ENCODE measurements at regions not wholly inside any gene's neighbourhood (a gene's known extent, or its start where the extent isn't known, plus 50 kb on each side); places are given as distances from the start of the nearest gene placed in this dataset.

GRCh38 chrX:9087271-9088040 lies 53.5 kb upstream of the FAM9B start:
- FAIRE-seq = no peak
- DNase-seq (ENCODE audit: low spot score) = no peak

- no peak for FAIRE-seq
These were observed 55.0 kb upstream of the FAM9B start for GRCh38 chrX:9088896-9089295.

GRCh38 chrX:9090766-9091165 lies 56.8 kb upstream of the FAM9B start:
- FAIRE-seq (no peak), DNase-seq (ENCODE audit: low spot score) (no peak)

More at GRCh38 chrX:9088896-9089295, 55.0 kb upstream of the FAM9B start:
- no peak for DNase-seq (ENCODE audit: low spot score)

DNA sequence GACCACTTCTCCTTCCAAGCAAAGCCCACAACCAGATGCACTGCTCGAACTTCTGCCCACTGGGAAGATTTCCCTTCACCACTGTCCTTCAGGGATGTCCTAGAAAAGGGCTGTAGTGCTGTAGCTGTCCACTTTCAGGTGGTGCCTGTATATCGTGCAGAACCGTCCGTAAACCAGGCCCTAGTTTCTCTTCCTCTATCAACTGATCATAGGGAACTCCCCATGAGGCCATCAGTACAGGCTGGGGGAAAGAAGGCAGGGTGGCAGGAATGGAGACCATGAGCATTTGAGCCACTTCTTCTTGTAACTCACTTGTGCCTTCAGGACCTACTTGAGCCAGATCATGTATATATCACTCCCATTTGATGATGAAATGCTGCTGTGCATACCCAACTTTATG lies 57.3 kb upstream of the FAM9B start:
- FAIRE-seq (no peak), DNase-seq (ENCODE audit: low spot score) (no peak)

DNA sequence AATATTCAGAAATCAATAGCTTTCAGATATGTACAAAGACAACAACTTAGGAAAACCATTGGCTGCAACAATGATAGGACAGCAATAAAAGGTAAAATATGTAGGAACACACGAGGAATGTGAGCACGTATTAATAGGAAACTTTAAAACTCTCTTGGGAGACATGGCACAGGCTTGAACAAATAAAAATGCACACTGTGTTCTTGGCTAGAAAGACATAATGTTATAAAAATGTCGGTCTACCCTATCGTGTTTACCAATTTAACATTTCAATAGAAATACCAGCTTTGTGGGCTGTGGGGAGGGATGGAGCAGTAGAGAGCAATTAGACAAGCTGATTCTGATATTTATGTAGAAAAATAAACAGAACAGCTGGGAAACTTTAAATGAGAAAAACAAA lies 69.0 kb upstream of the FAM9B start:
- no peak for DNase-seq (ENCODE audit: low spot score)
- no peak for FAIRE-seq

GRCh38 chrX:9108054-9108453 lies 74.1 kb upstream of the FAM9B start:
- FAIRE-seq = no peak
- no peak for DNase-seq (ENCODE audit: low spot score)

DNA sequence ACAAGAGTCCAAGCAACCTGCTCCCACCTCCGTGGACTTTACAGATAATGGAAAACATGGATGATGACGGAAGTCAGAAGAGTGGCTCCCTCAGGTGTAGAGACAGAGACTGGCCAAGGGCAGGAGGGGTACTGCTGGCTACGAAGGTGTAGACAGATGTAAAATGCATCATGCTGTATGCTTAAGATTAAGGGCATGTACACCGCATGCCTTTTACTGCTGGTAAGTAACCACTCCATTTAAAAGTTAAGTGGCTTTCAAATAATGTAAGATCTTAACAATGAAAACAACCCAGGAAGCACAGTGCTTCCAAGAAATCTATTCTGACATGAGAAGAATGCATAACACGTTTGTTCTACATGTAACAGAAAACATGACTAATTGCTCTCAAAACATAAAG lies 76.9 kb upstream of the FAM9B start:
- FAIRE-seq (no peak), DNase-seq (ENCODE audit: low spot score) (no peak)

DNA sequence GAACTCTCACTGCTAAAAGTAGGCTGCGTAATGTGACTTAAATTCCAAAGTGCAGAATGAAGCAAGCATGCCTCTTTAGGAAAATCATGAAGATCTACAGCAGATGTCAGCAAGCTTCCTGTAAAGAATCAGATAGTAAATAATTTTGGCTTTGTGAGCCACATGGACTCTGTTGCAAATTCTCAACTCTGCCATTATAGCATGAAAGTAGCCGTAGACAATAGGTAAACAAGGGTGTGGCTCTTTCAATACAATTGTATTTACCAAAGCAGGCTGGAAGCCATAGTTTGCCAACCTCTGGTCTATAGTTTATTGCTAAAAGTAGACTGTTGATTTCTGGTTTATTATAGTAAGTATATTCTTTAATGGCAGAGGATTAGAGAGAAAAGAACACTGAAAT lies 80.3 kb upstream of the FAM9B start:
- DNase-seq (ENCODE audit: low spot score) (no peak), FAIRE-seq (no peak)

DNA sequence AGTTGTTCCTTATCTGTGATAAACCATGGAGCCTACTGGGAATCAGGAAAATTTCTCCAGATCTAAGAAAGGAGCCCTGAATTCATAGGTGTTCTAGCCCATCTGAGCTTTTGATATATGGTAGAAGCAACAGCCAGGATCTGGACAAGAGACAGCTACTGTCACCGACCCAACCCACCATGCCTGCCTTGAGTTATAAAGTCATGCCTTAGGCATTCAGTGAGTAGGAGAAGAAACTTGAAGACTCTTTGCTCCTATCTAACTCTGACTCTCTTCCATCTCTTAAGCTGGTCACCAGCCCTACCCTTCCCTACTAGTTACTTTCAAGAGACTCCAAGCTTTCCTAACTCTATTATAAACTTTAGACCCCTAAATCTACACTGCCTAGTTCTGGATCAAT lies 83.9 kb upstream of the FAM9B start:
- no peak for FAIRE-seq
- no peak for DNase-seq (ENCODE audit: low spot score)

- DNase-seq (ENCODE audit: low spot score) = peak; percentile 5
- FAIRE-seq = no peak
These were observed 88.8 kb upstream of the FAM9B start for GRCh38 chrX:9122519-9123245.

DNA sequence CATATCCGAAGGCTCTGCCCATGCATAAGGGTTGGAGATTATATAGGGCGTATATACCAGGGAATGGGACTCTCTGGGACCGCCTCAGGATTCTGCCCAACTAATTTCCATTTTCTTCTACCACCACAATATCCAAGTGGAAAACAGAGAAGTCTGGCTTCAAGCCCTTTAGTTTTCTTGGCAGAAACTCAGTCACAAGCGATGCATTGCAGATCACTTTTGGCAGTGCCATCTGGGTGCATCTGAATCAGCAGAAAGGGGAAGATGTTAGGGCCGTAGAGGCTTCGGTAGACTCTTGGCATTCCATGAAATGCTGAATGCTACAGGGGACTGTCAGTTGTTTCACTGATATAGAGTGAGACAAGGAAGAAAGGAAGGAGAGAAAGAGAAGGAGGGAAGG lies 94.1 kb upstream of the FAM9B start:
- FAIRE-seq = no peak

GRCh38 chrX:9130031-9130430 lies 96.1 kb upstream of the FAM9B start:
- no peak for FAIRE-seq
- DNase-seq (ENCODE audit: low spot score) = no peak

More for the DNA sequence above, 94.1 kb upstream of the FAM9B start:
- no peak for DNase-seq (ENCODE audit: low spot score)

DNA sequence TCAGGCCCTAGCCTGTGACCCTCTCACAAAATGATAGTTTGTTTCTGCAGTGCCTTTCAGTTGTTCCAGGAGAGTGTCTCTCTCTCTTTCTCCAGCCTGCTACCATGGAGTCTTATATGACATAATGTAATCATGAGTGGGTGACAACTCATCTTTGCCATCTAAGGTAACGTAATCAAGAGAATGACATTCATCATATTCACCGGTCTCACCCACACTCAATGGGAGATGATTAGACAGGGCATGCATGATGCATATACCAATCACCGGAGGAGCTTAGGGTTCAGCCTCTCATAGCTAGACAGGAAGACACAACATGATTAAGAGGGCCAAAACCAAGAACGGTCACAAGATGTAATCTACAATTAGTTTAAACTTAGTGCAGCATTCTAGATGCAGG lies 97.1 kb upstream of the FAM9B start:
- FAIRE-seq (peak; percentile 75), DNase-seq (ENCODE audit: low spot score) (peak; percentile 81)

GRCh38 chrX:9132036-9132638 lies 98.2 kb upstream of the FAM9B start:
- FAIRE-seq (no peak), DNase-seq (ENCODE audit: low spot score) (no peak)

GRCh38 chrX:9133426-9133825 lies 99.5 kb upstream of the FAM9B start:
- DNase-seq (ENCODE audit: low spot score) (peak; percentile 51), FAIRE-seq (peak; percentile 59)

- no peak for DNase-seq (ENCODE audit: low spot score)
- FAIRE-seq = no peak
These were observed 100.4 kb upstream of the FAM9B start for GRCh38 chrX:9134366-9134765.

DNA sequence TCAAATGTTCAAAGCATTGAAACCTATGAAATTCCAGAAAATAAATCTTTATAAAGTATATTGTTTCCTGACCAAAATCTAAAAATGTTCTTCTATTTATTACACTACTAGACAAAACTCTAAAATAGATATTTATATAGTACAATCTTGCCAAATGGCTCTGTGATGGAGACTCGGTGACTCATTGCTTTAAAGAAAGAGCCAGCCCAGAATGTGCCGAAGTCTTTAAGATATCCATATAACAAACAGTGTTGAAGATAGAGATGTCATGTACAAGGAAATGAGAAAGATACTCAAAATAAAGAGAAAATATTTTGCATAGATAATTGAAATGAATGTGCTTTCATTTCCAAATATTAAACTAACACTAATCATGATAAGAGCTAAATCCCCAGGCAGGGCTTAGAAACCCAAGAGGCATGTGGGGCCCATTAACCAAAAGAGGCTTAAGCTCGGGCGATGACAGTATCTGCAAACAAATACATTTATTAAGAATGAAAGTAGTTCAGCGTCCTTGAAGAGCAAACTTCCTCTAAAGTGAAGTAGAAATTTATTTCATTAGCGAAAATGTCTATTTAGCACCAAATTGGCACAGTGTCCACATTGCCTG lies 102.1 kb upstream of the FAM9B start:
- no peak for DNase-seq (ENCODE audit: low spot score)
- FAIRE-seq = no peak

DNA sequence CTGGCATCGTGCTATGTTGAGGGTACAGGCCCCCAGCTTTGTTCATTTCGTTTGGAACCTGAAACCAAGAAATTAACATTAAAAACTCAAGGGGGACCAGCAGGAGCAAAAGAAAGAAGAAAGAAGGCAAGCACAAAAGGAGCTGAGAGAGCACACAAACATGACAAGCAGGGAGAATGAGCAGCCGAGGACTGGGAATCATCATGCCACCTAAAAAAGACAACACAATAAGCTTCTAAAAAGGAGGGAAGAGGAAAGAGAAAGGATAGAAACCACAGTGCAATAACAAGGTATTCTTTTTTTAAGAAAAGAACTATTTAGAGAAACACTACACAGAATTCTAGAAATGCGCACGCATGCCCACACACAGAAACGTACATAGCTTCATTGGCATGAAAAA lies 103.2 kb upstream of the FAM9B start:
- DNase-seq (ENCODE audit: low spot score) = no peak
- FAIRE-seq = no peak

DNA sequence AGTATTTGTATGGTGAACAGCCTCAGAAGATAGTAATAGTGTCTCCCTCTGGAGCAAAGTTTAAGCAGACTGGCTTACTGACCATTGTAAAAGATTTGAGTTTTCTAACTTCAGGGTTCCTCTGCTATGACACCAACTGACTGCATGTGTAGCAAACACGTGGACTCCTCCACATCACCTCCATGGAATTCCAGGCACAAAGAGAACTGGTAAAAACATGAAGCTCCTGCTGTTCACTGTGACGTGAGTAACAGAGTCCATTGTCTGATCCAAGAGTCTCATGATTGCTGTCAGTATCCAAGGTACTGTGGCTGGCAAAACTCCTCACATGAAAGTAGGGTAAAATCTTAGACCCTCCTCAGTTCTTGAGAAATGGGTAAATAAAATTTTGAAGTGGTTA lies 107.6 kb upstream of the FAM9B start:
- DNase-seq (ENCODE audit: low spot score) = peak; percentile 17
- no peak for FAIRE-seq

DNA sequence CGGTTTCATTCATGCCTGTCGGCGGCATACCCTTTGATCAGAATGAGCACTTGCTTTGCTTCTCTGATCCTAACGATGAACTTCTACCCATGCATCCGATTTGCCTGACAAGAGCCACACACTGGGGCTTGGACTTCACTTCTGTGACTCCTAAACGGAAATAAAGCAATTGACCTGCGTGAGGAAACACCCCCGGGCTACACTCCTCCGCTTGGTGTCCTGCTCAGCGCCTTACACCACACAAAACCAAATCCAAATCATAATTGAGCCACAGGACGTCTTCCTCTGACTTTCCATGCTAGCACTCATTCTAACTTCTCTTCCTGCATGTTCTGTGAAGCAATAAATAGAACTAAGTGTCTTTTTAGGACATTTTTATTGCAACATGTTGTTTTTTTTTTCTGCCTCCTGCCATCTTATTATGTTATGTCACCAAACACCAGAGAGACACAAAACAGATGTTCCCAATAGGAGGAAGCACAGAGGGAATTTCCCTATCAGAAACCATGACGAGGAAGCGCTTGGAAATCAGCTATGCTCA lies 110.8 kb upstream of the FAM9B start:
- DNase-seq (ENCODE audit: low spot score) = no peak
- no peak for FAIRE-seq

- no peak for FAIRE-seq
- no peak for DNase-seq (ENCODE audit: low spot score)
These were observed 112.7 kb upstream of the FAM9B start for GRCh38 chrX:9146657-9147056.

DNA sequence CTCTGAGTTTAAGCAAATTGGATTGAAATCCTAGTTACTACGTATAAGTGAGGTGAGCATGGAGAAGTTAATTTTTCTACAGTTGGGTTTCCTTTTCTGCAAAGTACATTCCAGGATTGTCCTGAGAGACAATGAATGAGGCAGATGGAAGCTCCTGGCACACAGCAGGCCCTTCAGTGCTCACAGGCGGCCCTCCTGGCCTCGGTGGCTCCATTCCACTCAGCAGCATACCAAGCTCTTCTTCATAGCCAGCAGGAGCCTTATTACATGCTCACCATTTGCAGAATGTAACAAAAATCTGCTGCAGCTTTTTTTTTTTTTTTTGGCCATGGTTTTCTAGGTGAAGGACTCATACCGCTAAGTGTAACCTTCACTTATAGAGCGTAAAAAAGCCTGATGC lies 113.2 kb upstream of the FAM9B start:
- no peak for FAIRE-seq

More for the DNA sequence above, 113.2 kb upstream of the FAM9B start:
- DNase-seq (ENCODE audit: low spot score) = no peak

All from RCC 7860 (cell line).